HCT116 (cell line): ENCODE measurements at regions not wholly inside any gene's neighbourhood (a gene's known extent, or its start where the extent isn't known, plus 50 kb on each side); places are given as distances from the start of the nearest gene placed in this dataset.

ENCODE experiments used
- ATAC-seq: fragments of 200-7000 bp; cut with Tn5 transposase; 2 replicates; pipeline ENCODE4 v1.9.1; 2020; ENCODE audit warnings: mild to moderate bottlenecking, moderate library complexity
- BruUV-seq: library from RNA; stranded (reverse); fragments of 400-500 nt; replicated peaks from 2 replicates; lab custom pipeline; 2021; lab: Mats Ljungman, UMichigan
- CTCF ChIA-PET: fragments of 300-600 bp; sonication (Branson Sonifier 250); formaldehyde crosslinking; loops from one replicate; lab custom pipeline; 2021; ENCODE audit warnings: antibody characterized with exemption; lab: Charles Lee
- POLR2A ChIA-PET: fragments of 300-600, 350-600 bp; sonication (Branson Sonifier 250); formaldehyde crosslinking; loops from one replicate; lab custom pipeline; 2021; ENCODE audit warnings: antibody characterized with exemption; lab: Charles Lee
- RAD21 ChIA-PET, 2 experiments: fragments of 300-600 bp; sonication (Branson Sonifier 250); formaldehyde crosslinking; loops; one replicate each; lab custom pipeline; 2023; ENCODE audit warnings: low total read pairs in 2 of 2; ENCODE audit not compliant: uncharacterized antibody in 2 of 2, unreplicated experiment in 2 of 2, low non-redundant PET in 1 of 2; lab: Charles Lee
- DNase-seq: peaks from one replicate; pipeline ENCODE4 v3.0.0-alpha.2; 2010; ENCODE audit warnings: low read depth, low spot score
- H2AFZ ChIP-seq: fragments of 200-600 bp; shearing (Covaris generic), sonication (generic); 2 replicates; pipeline ENCODE4 v1.6.1; 2017; ENCODE audit warnings: low read depth, mixed run types, mixed read lengths, antibody characterized with exemption, low read length; ENCODE audit not compliant: poor library complexity, severe bottlenecking
- H3K27ac ChIP-seq: 2 replicates; pipeline ENCODE4 v1.5.1; 2012; ENCODE audit warnings: low read depth, low read length
- H3K27me3 ChIP-seq: fragments of 200-600 bp; sonication (generic); 2 replicates; pipeline ENCODE4 v1.6.1; 2016; ENCODE audit warnings: mixed run types, low read length, mixed read lengths; ENCODE audit not compliant: insufficient read depth
- H3K36me3 ChIP-seq, 2 experiments: fragments of 200-500 bp in 1 of 2; fragments of 200-600 bp in 1 of 2; sonication (Bioruptor generic) in 1 of 2; sonication (generic) in 1 of 2; 2 replicates each; pipeline versions ENCODE4 v1.5.1 to v1.6.1; 2014 to 2016; ENCODE audit warnings: low read length in 2 of 2, inconsistent platforms in 1 of 2, mixed read lengths in 1 of 2, mixed run types in 1 of 2; ENCODE audit not compliant: insufficient read depth in 2 of 2, control insufficient read depth in 1 of 2
- H3K4me1 ChIP-seq, 2 experiments: fragments of 200-600 bp in 1 of 2; sonication (generic) in 1 of 2; 2 replicates each; pipeline versions ENCODE4 v1.5.1 to v1.6.1; 2012 to 2017; ENCODE audit warnings: low read length in 2 of 2, inconsistent platforms in 1 of 2, mild to moderate bottlenecking in 1 of 2, mixed read lengths in 1 of 2, mixed run types in 1 of 2, moderate library complexity in 1 of 2; ENCODE audit not compliant: insufficient read depth in 2 of 2, control insufficient read depth in 1 of 2
- H3K4me2 ChIP-seq: fragments of 200-600 bp; sonication (generic); 2 replicates; pipeline ENCODE4 v1.6.1; 2017; ENCODE audit warnings: mixed run types, low read length, mixed read lengths
- H3K4me3 ChIP-seq, 2 experiments: fragments of 200-600 bp in 1 of 2; sonication (generic) in 1 of 2; replicated peaks in 1 of 2; 2 replicates each; pipeline ENCODE4 v1.5.1; 2011 to 2016; ENCODE audit warnings: low read length in 2 of 2, control low read depth in 1 of 2, low read depth in 1 of 2, mild to moderate bottlenecking in 1 of 2, mixed read lengths in 1 of 2, mixed run types in 1 of 2
- H3K79me2 ChIP-seq: fragments of 200-600 bp; sonication (generic); 2 replicates; pipeline ENCODE4 v1.6.1; 2017; ENCODE audit warnings: mild to moderate bottlenecking, mixed run types, low read length, moderate library complexity, mixed read lengths; ENCODE audit not compliant: insufficient read depth
- H3K9ac ChIP-seq: fragments of 200-600 bp; sonication (generic); 2 replicates; pipeline ENCODE4 v1.6.1; 2016; ENCODE audit warnings: low read length, mixed read lengths
- H3K9me2 ChIP-seq: fragments of 200-600 bp; sonication (generic), shearing (Covaris generic); 2 replicates; pipeline ENCODE4 v1.6.1; 2017; ENCODE audit warnings: mixed run types, mild to moderate bottlenecking, moderate library complexity; ENCODE audit not compliant: insufficient read depth
- H3K9me3 ChIP-seq, 2 experiments: fragments of 200-500 bp in 1 of 2; fragments of 200-600 bp in 1 of 2; sonication (Bioruptor generic) in 1 of 2; sonication (generic) in 1 of 2; 2 replicates each; pipeline ENCODE4 v1.6.1; 2014 to 2017; ENCODE audit warnings: low read length in 2 of 2, mixed read lengths in 2 of 2, inconsistent platforms in 1 of 2, low read depth in 1 of 2, mild to moderate bottlenecking in 1 of 2, mixed run types in 1 of 2, moderate library complexity in 1 of 2; ENCODE audit not compliant: control insufficient read depth in 1 of 2, insufficient read depth in 1 of 2
- H4K20me1 ChIP-seq: fragments of 200-600 bp; sonication (generic), shearing (Covaris generic); 2 replicates; pipeline ENCODE4 v1.6.1; 2017; ENCODE audit warnings: mixed run types, mild to moderate bottlenecking, moderate library complexity; ENCODE audit not compliant: insufficient read depth
- CBX3 ChIP-seq: IDR thresholded peaks from 2 replicates; pipeline ENCODE4 v1.6.1; 2012; ENCODE audit warnings: low read depth
- CEBPB ChIP-seq: IDR thresholded peaks from 2 replicates; pipeline ENCODE4 v1.6.1; 2012; ENCODE audit warnings: low read depth
- CTCF ChIP-seq, 3 experiments: fragments of 200-600 bp in 1 of 3; sonication (generic) in 1 of 3; IDR thresholded peaks in 2 of 3; conservative IDR thresholded peaks in 1 of 3; 2 replicates each; pipeline ENCODE4 v1.5.1; 2012 to 2017; ENCODE audit warnings: low read depth in 2 of 3, low read length in 2 of 3, antibody characterized with exemption in 1 of 3, borderline replicate concordance in 1 of 3, control low read depth in 1 of 3, mild to moderate bottlenecking in 1 of 3, mixed read lengths in 1 of 3, mixed run types in 1 of 3, moderate library complexity in 1 of 3; ENCODE audit not compliant: insufficient read depth in 1 of 3
- EGR1 ChIP-seq: IDR thresholded peaks from 2 replicates; pipeline ENCODE4 v1.6.1; 2012; ENCODE audit warnings: low read depth
- ELF1 ChIP-seq: IDR thresholded peaks from 2 replicates; pipeline ENCODE4 v1.6.1; 2012; ENCODE audit warnings: low read depth, borderline replicate concordance
- EZH2 ChIP-seq: fragments of 200-600 bp; sonication (generic); IDR thresholded peaks from 2 replicates; pipeline ENCODE4 v1.6.1; 2017; ENCODE audit warnings: antibody characterized with exemption, mixed run types
- EZH2phosphoT487 ChIP-seq: fragments of 200-600 bp; IDR thresholded peaks from 2 replicates; pipeline ENCODE4 v1.6.1; 2018; ENCODE audit warnings: antibody characterized with exemption, borderline replicate concordance
- FOSL1 ChIP-seq: IDR thresholded peaks from 2 replicates; pipeline ENCODE4 v1.6.1; 2012; ENCODE audit warnings: low read depth
- JUND ChIP-seq: IDR thresholded peaks from 2 replicates; pipeline ENCODE4 v1.6.1; 2012
- POLR2A ChIP-seq: IDR thresholded peaks from 2 replicates; pipeline ENCODE4 v1.7.0; 2011; ENCODE audit warnings: borderline replicate concordance; ENCODE audit not compliant: insufficient read depth, insufficient read length; ENCODE audit errors: extremely low read depth
- POLR2AphosphoS5 ChIP-seq: IDR thresholded peaks from 2 replicates; pipeline ENCODE4 v1.6.1; 2011; ENCODE audit warnings: mild to moderate bottlenecking, low read depth, low read length, moderate library complexity
- RAD21 ChIP-seq: IDR thresholded peaks from 2 replicates; pipeline ENCODE4 v1.6.1; 2012; ENCODE audit warnings: low read depth, mild to moderate bottlenecking
- SIN3A ChIP-seq: IDR thresholded peaks from 2 replicates; pipeline ENCODE4 v1.6.1; 2012; ENCODE audit warnings: low read depth
- SRF ChIP-seq: IDR thresholded peaks from 2 replicates; pipeline ENCODE4 v1.6.1; 2012; ENCODE audit warnings: low read depth
- TCF7L2 ChIP-seq: IDR thresholded peaks from 2 replicates; pipeline ENCODE4 v1.7.0; 2011; ENCODE audit warnings: borderline replicate concordance, inconsistent platforms; ENCODE audit not compliant: insufficient read depth, insufficient read length; ENCODE audit errors: extremely low read depth
- ZFX ChIP-seq: fragments of 450-650 bp; IDR thresholded peaks from 2 replicates; pipeline ENCODE4 v1.6.1; 2017
- ZNF274 ChIP-seq: fragments of 200-500 bp; sonication (Bioruptor generic); IDR thresholded peaks from 2 replicates; pipeline ENCODE4 v1.6.1; 2014; ENCODE audit warnings: mild to moderate bottlenecking, low read depth, low read length, inconsistent platforms
- intact Hi-C: fragments of 100-400 bp; cut with micrococcal nuclease; formaldehyde crosslinking; loops from 2 replicates; pipeline ENCODE4 v1.10.0; 2022
- TF ChIP-seq, protein P1 (sequence below): IDR thresholded peaks from 2 replicates; pipeline ENCODE4 v1.6.1; 2012
- TF ChIP-seq, protein P2 (sequence below): IDR thresholded peaks from 2 replicates; pipeline ENCODE4 v1.6.1; 2012; ENCODE audit warnings: low read depth
- TF ChIP-seq, protein P3 (sequence below): IDR thresholded peaks from 2 replicates; pipeline ENCODE4 v1.6.1; 2012

- CTCF ChIA-PET = no interaction called here
Measured at GRCh38 chr5:168224085-168224484, 67.4 kb upstream of the WWC1 start.

More at GRCh38 chr5:168224085-168224484, 67.4 kb upstream of the WWC1 start:
- no TSS peak for BruUV-seq
- no peaks in the 10 kb centered on the region for H3K9me2 ChIP-seq
- H3K9ac ChIP-seq = no peak overlapping the region
- H3K4me2 ChIP-seq = no peak overlapping the region
- POLR2A ChIA-PET = no interaction called here
- no peaks in the 10 kb centered on the region for H3K9me3 ChIP-seq
- no peaks in the 10 kb centered on the region for H3K36me3 ChIP-seq
- H3K27me3 ChIP-seq = peaks cover 27% of the 10 kb centered on the region; the same call in 1 of the 2 replicates
- no peak overlapping the region for H2AFZ ChIP-seq
- RAD21 ChIA-PET = no interaction called here
- H3K4me1 ChIP-seq = peaks cover 0 to 4% of the 10 kb centered on the region in 2 experiments; a peak in 2 of 4 replicates
- ATAC-seq = no peak
- DNase-seq = no peak
- no peaks in the 10 kb centered on the region for H3K79me2 ChIP-seq
- no peak for TF ChIP-seq POLR2AphosphoS5
- no peak for TF ChIP-seq EZH2phosphoT487
- no peak for TF ChIP-seq SRF
- TF ChIP-seq SIN3A = no peak
- no peak for TF ChIP-seq POLR2A
- no peak for TF ChIP-seq FOSL1
- TF ChIP-seq EGR1 = no peak
- no peak for TF ChIP-seq CEBPB
- no peak for TF ChIP-seq ZNF274
- no peak for TF ChIP-seq JUND
- no peak for TF ChIP-seq ELF1
- TF ChIP-seq RAD21 = no peak
- TF ChIP-seq ZFX = no peak
- TF ChIP-seq TCF7L2 = no peak
- TF ChIP-seq, protein P1, sequence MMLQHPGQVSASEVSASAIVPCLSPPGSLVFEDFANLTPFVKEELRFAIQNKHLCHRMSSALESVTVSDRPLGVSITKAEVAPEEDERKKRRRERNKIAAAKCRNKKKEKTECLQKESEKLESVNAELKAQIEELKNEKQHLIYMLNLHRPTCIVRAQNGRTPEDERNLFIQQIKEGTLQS = no peak
- TF ChIP-seq, protein P2, sequence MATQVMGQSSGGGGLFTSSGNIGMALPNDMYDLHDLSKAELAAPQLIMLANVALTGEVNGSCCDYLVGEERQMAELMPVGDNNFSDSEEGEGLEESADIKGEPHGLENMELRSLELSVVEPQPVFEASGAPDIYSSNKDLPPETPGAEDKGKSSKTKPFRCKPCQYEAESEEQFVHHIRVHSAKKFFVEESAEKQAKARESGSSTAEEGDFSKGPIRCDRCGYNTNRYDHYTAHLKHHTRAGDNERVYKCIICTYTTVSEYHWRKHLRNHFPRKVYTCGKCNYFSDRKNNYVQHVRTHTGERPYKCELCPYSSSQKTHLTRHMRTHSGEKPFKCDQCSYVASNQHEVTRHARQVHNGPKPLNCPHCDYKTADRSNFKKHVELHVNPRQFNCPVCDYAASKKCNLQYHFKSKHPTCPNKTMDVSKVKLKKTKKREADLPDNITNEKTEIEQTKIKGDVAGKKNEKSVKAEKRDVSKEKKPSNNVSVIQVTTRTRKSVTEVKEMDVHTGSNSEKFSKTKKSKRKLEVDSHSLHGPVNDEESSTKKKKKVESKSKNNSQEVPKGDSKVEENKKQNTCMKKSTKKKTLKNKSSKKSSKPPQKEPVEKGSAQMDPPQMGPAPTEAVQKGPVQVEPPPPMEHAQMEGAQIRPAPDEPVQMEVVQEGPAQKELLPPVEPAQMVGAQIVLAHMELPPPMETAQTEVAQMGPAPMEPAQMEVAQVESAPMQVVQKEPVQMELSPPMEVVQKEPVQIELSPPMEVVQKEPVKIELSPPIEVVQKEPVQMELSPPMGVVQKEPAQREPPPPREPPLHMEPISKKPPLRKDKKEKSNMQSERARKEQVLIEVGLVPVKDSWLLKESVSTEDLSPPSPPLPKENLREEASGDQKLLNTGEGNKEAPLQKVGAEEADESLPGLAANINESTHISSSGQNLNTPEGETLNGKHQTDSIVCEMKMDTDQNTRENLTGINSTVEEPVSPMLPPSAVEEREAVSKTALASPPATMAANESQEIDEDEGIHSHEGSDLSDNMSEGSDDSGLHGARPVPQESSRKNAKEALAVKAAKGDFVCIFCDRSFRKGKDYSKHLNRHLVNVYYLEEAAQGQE = no peak
- TF ChIP-seq, protein P3, sequence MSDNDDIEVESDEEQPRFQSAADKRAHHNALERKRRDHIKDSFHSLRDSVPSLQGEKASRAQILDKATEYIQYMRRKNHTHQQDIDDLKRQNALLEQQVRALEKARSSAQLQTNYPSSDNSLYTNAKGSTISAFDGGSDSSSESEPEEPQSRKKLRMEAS = no peak
- no peak for TF ChIP-seq CBX3
- no peak for TF ChIP-seq CTCF (IDR thresholded peaks at IDR 0.05 in 2 of 3, conservative IDR thresholded peaks at IDR 0.05 in 1 of 3; ENCODE audit: borderline replicate concordance in 1 of 3, insufficient read depth in 1 of 3, low read depth in 2 of 3, low read length in 2 of 3)
- TF ChIP-seq EZH2 = no peak
- H3K27ac ChIP-seq = no peak overlapping the region
- intact Hi-C loops = no loop called here
- no peaks in the 10 kb centered on the region for H4K20me1 ChIP-seq
- H3K4me3 ChIP-seq = no peak overlapping the region
